Breast epithelium (tissue), 4 donors: ENCODE measurements at regions not wholly inside any gene's neighbourhood (a gene's known extent, or its start where the extent isn't known, plus 50 kb on each side); places are given as distances from the start of the nearest gene placed in this dataset.

ENCODE experiments used
- DNase-seq, 2 donors: peaks; one replicate each; pipeline ENCODE4 v3.0.0-alpha.2; 2019; ENCODE audit warnings: low spot score in 2 of 2
- H3K27ac ChIP-seq, 2 donors: fragments of 200-600 bp; sonication (generic) in 1 of 2; one replicate each; pipeline ENCODE4 v1.5.1; 2016 to 2019; ENCODE audit warnings: mild to moderate bottlenecking in 1 of 2
- H3K27me3 ChIP-seq, 2 donors: fragments of 200-600 bp; sonication (generic) in 1 of 2; one replicate each; pipeline versions ENCODE4 v1.5.1 to v1.6.0; 2017 to 2019; ENCODE audit warnings: control low read depth in 1 of 2, mild to moderate bottlenecking in 1 of 2
- H3K36me3 ChIP-seq: fragments of 200-600 bp; one replicate; pipeline ENCODE4 v1.5.1; 2019
- H3K4me1 ChIP-seq, 2 donors: fragments of 200-600 bp; sonication (generic); one replicate each; pipeline ENCODE4 v1.5.1; 2016 to 2019; ENCODE audit warnings: control low read depth in 1 of 2
- H3K4me3 ChIP-seq, 3 donors: fragments of 200-600 bp; sonication (generic); 1 replicate in 2 of 3; 2 replicates in 1 of 3; pipeline ENCODE4 v1.5.1; 2016 to 2019; ENCODE audit warnings: mild to moderate bottlenecking in 3 of 3, moderate library complexity in 2 of 3
- H3K9me3 ChIP-seq, 2 donors: fragments of 200-600 bp; sonication (generic) in 1 of 2; one replicate each; pipeline ENCODE4 v1.5.1; 2016 to 2019; ENCODE audit warnings: control low read depth in 1 of 2
- POLR2A ChIP-seq: fragments of 450-650 bp; IDR thresholded peaks from one replicate; pipeline ENCODE4 v1.6.1; 2016; ENCODE audit warnings: antibody characterized with exemption, mild to moderate bottlenecking, moderate library complexity
- POLR2AphosphoS5 ChIP-seq, 3 donors: sonication (generic); formaldehyde crosslinking; IDR thresholded peaks; one replicate each; pipeline ENCODE4 v1.6.1; 2017; ENCODE audit warnings: antibody characterized with exemption in 3 of 3
- intact Hi-C: fragments of 100-400 bp; cut with DNase I; formaldehyde crosslinking; loops from one replicate; pipeline ENCODE4 v1.15.1; 2023; ENCODE audit warnings: low total_unique reads
- TF ChIP-seq, protein P1 (sequence below), 3 donors: fragments of 450-650 bp; IDR thresholded peaks; one replicate each; pipeline ENCODE4 v1.5.1; 2016 to 2017; ENCODE audit warnings: antibody characterized with exemption in 3 of 3, mild to moderate bottlenecking in 3 of 3, moderate library complexity in 3 of 3

- no peaks in the 10 kb centered on the region for H3K27me3 ChIP-seq
- H3K27ac ChIP-seq = no peak overlapping the region
- H3K9me3 ChIP-seq = peaks cover 4 to 13% of the 10 kb centered on the region in 2 donors
- no peak overlapping the region for H3K4me3 ChIP-seq
- DNase-seq = no peak
- intact Hi-C loops = no loop called here
- TF ChIP-seq, protein P1, sequence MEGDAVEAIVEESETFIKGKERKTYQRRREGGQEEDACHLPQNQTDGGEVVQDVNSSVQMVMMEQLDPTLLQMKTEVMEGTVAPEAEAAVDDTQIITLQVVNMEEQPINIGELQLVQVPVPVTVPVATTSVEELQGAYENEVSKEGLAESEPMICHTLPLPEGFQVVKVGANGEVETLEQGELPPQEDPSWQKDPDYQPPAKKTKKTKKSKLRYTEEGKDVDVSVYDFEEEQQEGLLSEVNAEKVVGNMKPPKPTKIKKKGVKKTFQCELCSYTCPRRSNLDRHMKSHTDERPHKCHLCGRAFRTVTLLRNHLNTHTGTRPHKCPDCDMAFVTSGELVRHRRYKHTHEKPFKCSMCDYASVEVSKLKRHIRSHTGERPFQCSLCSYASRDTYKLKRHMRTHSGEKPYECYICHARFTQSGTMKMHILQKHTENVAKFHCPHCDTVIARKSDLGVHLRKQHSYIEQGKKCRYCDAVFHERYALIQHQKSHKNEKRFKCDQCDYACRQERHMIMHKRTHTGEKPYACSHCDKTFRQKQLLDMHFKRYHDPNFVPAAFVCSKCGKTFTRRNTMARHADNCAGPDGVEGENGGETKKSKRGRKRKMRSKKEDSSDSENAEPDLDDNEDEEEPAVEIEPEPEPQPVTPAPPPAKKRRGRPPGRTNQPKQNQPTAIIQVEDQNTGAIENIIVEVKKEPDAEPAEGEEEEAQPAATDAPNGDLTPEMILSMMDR (IDR thresholded peaks at IDR 0.05) = no peak
- TF ChIP-seq POLR2A (no peak), POLR2AphosphoS5 (IDR thresholded peaks at IDR 0.05) (no peak)
- H3K4me1 ChIP-seq = no peaks in the 10 kb centered on the region
- no peaks in the 10 kb centered on the region for H3K36me3 ChIP-seq
Measured at GRCh38 chr5:167226386-167226785, 1065.1 kb upstream of the WWC1 start.

DNA sequence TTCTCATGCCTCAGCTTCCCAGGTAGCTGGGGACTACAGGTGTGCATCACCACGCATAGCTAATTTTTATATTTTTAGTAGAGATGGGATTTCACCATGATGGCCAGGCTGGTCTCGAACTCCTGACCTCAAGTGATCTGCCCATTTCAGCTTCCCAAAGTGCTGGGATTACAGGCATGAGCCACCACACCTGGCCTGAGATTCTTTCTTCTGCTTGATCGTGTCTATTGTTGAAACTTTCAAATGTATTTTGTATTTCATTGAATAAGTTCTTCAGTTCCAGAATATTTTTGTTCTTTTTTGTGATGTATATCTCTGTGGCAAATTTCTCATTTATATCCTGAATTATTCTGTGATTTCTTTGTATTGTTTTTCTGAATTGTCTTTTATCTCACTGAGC is 1063.3 kb upstream of the WWC1 start:
- Histone ChIP-seq H3K36me3 (no peaks in the 10 kb centered on the region), H3K4me3 (no peak overlapping the region), H3K27ac (no peak overlapping the region), H3K9me3 (peaks cover 4 to 13% of the 10 kb centered on the region in 2 donors), H3K4me1 (no peaks in the 10 kb centered on the region), H3K27me3 (no peaks in the 10 kb centered on the region)
- no peak for DNase-seq
- TF ChIP-seq, protein P1 (IDR thresholded peaks at IDR 0.05) = no peak
- intact Hi-C loops = no loop called here

DNA sequence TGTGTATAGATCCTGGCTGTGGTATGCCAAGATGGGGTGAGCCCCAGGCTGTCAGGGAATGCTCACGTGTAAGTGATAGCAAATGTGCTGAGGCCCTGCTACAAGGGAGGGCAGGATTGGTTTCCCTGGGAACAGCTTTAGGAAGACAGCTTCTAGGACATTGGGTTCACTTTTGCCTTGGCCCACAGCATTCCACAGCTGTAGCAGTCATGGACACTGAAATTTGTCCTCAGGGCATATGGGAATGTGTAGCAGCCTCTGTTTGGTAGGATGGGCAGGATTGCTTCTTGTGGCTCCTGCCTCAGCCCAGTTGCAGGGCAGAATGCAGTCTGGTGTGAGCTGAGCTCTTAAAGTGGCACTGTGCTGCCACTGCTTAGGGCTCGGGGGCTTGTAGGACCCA is 1061.7 kb upstream of the WWC1 start:
- no peaks in the 10 kb centered on the region for H3K27me3 ChIP-seq
- H3K4me3 ChIP-seq = no peak overlapping the region
- H3K36me3 ChIP-seq = no peaks in the 10 kb centered on the region
- H3K27ac ChIP-seq = no peak overlapping the region
- TF ChIP-seq, protein P1 (IDR thresholded peaks at IDR 0.05) = no peak
- no peak for TF ChIP-seq POLR2AphosphoS5 (IDR thresholded peaks at IDR 0.05)
- no peak for TF ChIP-seq POLR2A
- DNase-seq = no peak
- peaks cover 4 to 13% of the 10 kb centered on the region in 2 donors for H3K9me3 ChIP-seq
- intact Hi-C loops = no loop called here
- no peaks in the 10 kb centered on the region for H3K4me1 ChIP-seq

- no peak for TF ChIP-seq POLR2A
- TF ChIP-seq, protein P1 (IDR thresholded peaks at IDR 0.05) = no peak
- TF ChIP-seq POLR2AphosphoS5 (IDR thresholded peaks at IDR 0.05) = no peak
- H3K9me3 ChIP-seq = peaks cover 4 to 13% of the 10 kb centered on the region in 2 donors
- H3K36me3 ChIP-seq = no peaks in the 10 kb centered on the region
- H3K4me1 ChIP-seq = no peaks in the 10 kb centered on the region
- no peak overlapping the region for H3K4me3 ChIP-seq
- intact Hi-C loops = no loop called here
- H3K27ac ChIP-seq = no peak overlapping the region
- H3K27me3 ChIP-seq = no peaks in the 10 kb centered on the region
- DNase-seq = no peak
Measured at GRCh38 chr5:167230414-167230813, 1061.0 kb upstream of the WWC1 start.

GRCh38 chr5:167232675-167233311 is 1058.7 kb upstream of the WWC1 start:
- Histone ChIP-seq H3K4me3 (no peak overlapping the region), H3K4me1 (no peaks in the 10 kb centered on the region), H3K36me3 (no peaks in the 10 kb centered on the region), H3K27ac (no peak overlapping the region), H3K9me3 (peaks cover 3 to 8% of the 10 kb centered on the region in 2 donors), H3K27me3 (no peaks in the 10 kb centered on the region)
- no peak for DNase-seq
- intact Hi-C loops = no loop called here
- TF ChIP-seq POLR2A (no peak), POLR2AphosphoS5 (IDR thresholded peaks at IDR 0.05) (no peak)
- TF ChIP-seq, protein P1 (IDR thresholded peaks at IDR 0.05) = no peak
